Activated T-cell treated with anti-CD3 and anti-CD28 coated beads, Interleukin-2, amount 50 U/mL, for 24 hours (primary cell): ENCODE measurements at regions not wholly inside any gene's neighbourhood (a gene's known extent, or its start where the extent isn't known, plus 50 kb on each side); places are given as distances from the start of the nearest gene placed in this dataset.

ENCODE experiments used
- DNase-seq: peaks from one replicate; pipeline ENCODE4 v3.0.0-alpha.2; 2020
- H3K27ac Mint-ChIP-seq: 2 replicates; pipeline ENCODE4 v1.8.0; 2020; ENCODE audit warnings: mild to moderate bottlenecking, mixed read lengths
- H3K27me3 Mint-ChIP-seq: 2 replicates; pipeline ENCODE4 v1.8.0; 2020; ENCODE audit warnings: mixed read lengths
- H3K36me3 Mint-ChIP-seq: 2 replicates; pipeline ENCODE4 v1.8.0; 2020; ENCODE audit warnings: low read depth, mixed read lengths
- H3K4me1 Mint-ChIP-seq: 2 replicates; pipeline ENCODE4 v1.8.0; 2020; ENCODE audit warnings: low read depth, mixed read lengths
- H3K4me3 Mint-ChIP-seq: 2 replicates; pipeline ENCODE4 v1.8.0; 2020; ENCODE audit warnings: mild to moderate bottlenecking, moderate library complexity, mixed read lengths
- H3K9me3 Mint-ChIP-seq: 2 replicates; pipeline ENCODE4 v1.8.0; 2020; ENCODE audit warnings: mixed read lengths

DNA sequence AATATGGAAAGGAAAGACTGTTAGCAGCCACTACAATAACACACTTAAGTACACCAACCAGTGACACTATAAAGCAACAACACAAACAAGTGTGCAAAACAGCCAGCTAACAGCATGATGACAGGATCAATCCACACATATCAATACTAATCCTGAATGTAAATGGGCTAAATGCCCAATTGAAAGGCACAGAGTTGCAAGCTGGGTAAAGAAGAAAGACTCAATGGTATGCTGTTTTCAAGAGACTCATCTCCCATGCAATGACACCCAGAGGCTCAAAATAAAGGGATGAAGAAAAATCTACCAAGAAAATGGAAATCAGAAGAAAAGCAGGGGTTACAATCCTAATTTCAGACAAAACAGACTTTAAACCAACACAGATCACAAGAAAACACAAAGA lies 94.2 kb upstream of the ENPEP start:
- Mint-ChIP-seq H3K27ac (no peak overlapping the region), H3K4me3 (no peak overlapping the region), H3K36me3 (no peaks in the 10 kb centered on the region), H3K27me3 (peaks cover 5% of the 10 kb centered on the region), H3K4me1 (no peaks in the 10 kb centered on the region), H3K9me3 (peaks cover 18% of the 10 kb centered on the region)
- DNase-seq: no peak

DNA sequence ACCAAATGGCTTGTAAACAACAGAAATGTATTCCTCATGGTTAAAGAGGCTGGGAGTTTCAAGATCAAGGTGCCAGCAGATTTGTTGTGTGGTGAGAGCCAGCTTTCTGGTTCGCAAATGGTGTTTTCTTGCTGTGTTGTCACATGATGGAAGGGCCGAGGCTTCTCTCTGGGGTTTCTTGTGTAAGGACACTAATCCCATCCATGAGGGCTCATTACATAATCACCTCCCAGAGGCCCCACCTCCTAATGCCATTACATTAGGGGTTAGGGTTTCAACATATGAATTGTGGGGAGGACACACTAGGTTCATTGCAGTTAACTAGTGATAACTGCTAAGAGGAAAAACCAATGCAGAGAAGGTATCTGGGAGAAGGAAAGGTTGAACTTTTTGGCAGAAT lies 103.5 kb upstream of the ENPEP start:
- H3K27me3 Mint-ChIP-seq: peaks cover 12% of the 10 kb centered on the region
- no peak overlapping the region for H3K4me3 Mint-ChIP-seq
- DNase-seq: no peak
- no peak overlapping the region for H3K27ac Mint-ChIP-seq
- H3K36me3 Mint-ChIP-seq: no peaks in the 10 kb centered on the region
- no peaks in the 10 kb centered on the region for H3K9me3 Mint-ChIP-seq
- H3K4me1 Mint-ChIP-seq: no peaks in the 10 kb centered on the region

DNA sequence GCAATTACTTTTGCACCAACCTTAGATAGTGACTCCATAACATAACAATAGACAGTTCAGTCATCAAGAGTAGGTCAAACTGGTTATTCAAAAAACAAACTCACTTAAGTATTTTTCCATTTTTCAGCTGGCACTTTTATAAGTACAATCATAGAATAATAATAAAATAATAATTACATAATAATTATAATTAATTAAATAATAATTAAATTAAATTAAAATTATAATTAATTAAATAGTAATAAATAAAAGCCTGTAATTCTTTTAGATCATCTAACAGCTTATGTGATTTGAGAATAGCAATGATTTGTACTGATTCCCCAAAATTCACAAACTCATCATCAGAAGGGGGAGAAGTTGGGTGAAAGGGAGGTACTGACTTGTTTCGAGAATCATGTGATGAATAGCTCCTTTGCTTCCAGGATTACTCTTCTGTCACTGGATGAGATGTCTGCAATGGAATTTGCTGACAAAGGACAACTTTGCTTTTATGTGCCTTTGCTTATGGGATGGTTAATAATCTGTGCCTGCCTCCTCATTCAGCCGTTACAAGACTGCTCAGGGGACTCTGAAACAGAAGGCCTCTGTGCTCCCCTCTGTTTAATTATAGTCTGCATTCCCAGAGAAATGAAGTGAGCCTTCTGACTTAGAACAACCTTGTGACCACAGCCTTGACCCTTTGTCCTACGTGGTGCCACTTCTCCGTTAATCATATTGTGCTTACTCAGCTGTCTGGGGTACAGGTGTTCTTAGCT lies 104.8 kb upstream of the ENPEP start:
- no peak for DNase-seq
- H3K4me3 Mint-ChIP-seq: no peak overlapping the region
- H3K27ac Mint-ChIP-seq: no peak overlapping the region
- H3K9me3 Mint-ChIP-seq: no peaks in the 10 kb centered on the region
- H3K4me1 Mint-ChIP-seq: no peaks in the 10 kb centered on the region
- H3K36me3 Mint-ChIP-seq: no peaks in the 10 kb centered on the region
- peaks cover 12% of the 10 kb centered on the region for H3K27me3 Mint-ChIP-seq

DNA sequence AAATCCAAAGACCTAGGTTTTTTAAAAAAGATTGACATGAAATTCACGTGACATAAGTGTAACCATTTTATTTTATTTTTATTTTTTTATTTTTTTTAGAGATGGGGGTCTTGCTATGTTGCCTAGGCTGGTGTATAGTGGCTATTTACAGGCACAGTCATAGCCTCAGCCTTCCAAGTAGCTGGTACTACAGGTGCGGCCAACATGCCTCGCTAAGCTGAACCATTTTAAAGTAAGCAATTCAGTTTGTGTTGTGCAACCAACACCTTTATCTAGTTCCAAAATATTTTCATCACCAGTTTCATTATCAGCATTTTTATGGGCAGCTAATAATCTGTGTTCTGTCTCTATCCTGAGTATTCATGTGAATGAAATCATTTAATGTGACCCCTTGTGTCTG lies 107.5 kb upstream of the ENPEP start:
- H3K36me3 Mint-ChIP-seq: no peaks in the 10 kb centered on the region
- H3K27ac Mint-ChIP-seq: no peak overlapping the region
- no peak for DNase-seq
- no peak overlapping the region for H3K4me3 Mint-ChIP-seq
- no peaks in the 10 kb centered on the region for H3K4me1 Mint-ChIP-seq
- H3K27me3 Mint-ChIP-seq: peaks cover 17% of the 10 kb centered on the region
- no peaks in the 10 kb centered on the region for H3K9me3 Mint-ChIP-seq

DNA sequence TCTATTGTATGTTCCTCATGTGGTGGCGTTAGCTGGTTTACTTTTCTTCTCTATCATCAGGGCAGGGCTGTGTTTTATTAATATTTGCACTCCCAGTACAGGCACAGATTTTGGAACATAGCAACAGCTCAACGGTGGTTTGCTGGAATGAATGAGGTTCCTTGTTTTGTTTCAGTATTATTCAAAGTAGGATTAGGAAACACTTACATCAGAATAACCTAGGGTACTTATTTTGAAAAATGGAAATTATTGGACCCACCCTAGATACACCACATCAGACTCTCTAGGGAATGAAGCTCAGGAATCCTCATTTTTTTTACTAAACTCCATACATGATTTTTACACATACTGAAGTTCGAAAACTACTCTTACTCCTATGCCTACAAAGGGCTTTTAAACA lies 108.8 kb upstream of the ENPEP start:
- H3K27me3 Mint-ChIP-seq: peaks cover 10% of the 10 kb centered on the region
- H3K4me1 Mint-ChIP-seq: no peaks in the 10 kb centered on the region
- H3K27ac Mint-ChIP-seq: no peak overlapping the region
- no peaks in the 10 kb centered on the region for H3K9me3 Mint-ChIP-seq
- DNase-seq: no peak
- no peaks in the 10 kb centered on the region for H3K36me3 Mint-ChIP-seq
- no peak overlapping the region for H3K4me3 Mint-ChIP-seq

DNA sequence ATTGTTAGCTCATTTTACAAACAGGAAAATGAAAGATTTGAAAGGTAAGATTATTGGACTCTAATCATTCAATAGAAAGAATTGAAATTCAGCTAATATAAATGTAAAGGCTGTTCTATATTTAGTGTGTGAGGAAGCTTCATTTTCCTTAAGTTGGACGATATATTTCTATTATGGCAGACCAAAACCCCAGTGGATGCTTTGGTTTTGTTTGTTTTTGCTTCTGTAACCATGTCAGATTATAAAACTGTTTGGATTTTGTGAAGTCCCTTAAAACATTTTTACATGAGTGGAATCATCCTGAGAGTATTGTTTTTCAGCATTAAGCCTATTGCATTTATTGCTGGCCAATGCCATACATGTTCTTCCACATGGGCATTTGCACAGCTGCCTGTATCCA lies 110.2 kb upstream of the ENPEP start:
- peaks cover 13% of the 10 kb centered on the region for H3K27me3 Mint-ChIP-seq
- DNase-seq: no peak
- no peak overlapping the region for H3K27ac Mint-ChIP-seq
- no peak overlapping the region for H3K4me3 Mint-ChIP-seq
- no peaks in the 10 kb centered on the region for H3K36me3 Mint-ChIP-seq
- H3K4me1 Mint-ChIP-seq: no peaks in the 10 kb centered on the region
- H3K9me3 Mint-ChIP-seq: no peaks in the 10 kb centered on the region

DNA sequence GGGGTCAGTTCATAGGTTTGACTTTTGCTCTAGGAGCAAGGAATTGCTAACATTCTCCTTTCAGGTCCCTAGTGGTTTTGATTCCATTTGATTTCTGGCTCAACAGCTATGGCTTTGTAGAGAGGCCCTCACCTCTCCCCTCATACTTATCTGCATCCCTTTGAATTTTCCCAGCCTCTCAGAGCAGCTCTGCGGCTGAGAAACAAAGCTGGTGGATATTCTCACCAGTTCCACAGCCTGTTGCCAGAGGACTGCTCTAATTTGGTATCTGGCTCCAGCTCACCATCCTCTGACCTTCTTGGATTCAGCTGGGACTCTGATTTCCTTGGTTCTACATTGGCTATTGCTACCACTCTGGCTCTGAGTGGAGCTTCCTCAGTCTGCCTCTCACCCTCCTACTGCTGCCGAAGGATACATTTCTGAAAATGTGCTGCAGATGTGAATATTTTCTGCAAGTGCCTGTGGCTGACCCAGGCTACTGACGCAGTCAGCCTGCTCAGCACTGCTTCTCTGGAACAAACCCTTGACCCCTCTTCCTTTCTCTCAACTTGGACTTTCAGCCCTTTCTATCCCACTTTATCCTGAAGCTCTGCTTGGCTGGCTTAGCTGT lies 110.9 kb upstream of the ENPEP start:
- H3K4me3 Mint-ChIP-seq: no peak overlapping the region
- DNase-seq: no peak
- no peaks in the 10 kb centered on the region for H3K4me1 Mint-ChIP-seq
- no peaks in the 10 kb centered on the region for H3K36me3 Mint-ChIP-seq
- no peak overlapping the region for H3K27ac Mint-ChIP-seq
- H3K9me3 Mint-ChIP-seq: no peaks in the 10 kb centered on the region
- H3K27me3 Mint-ChIP-seq: peaks cover 13% of the 10 kb centered on the region

DNA sequence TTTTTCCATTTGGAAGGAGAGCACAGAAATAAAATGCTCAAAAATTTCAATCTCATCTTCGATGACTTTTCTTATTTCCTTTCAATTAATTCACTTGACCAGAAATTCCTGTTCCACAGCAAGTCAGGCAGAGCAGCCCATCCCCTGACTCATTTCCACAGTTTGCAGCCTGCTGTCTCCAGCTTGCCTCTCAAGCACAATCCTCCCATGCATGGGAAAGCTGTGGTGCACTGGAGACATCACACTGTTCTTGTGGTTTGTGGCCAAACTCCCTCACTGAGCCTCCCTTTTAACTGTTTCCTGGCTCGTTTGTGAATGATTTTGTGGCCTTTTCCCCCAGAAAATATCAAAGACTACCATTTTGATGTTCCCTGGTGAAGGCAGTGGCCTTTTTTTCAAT lies 114.0 kb upstream of the ENPEP start:
- Mint-ChIP-seq H3K4me3 (no peak overlapping the region), H3K27me3 (peaks cover 11% of the 10 kb centered on the region), H3K36me3 (no peaks in the 10 kb centered on the region), H3K27ac (no peak overlapping the region), H3K9me3 (no peaks in the 10 kb centered on the region), H3K4me1 (no peaks in the 10 kb centered on the region)
- DNase-seq: no peak

DNA sequence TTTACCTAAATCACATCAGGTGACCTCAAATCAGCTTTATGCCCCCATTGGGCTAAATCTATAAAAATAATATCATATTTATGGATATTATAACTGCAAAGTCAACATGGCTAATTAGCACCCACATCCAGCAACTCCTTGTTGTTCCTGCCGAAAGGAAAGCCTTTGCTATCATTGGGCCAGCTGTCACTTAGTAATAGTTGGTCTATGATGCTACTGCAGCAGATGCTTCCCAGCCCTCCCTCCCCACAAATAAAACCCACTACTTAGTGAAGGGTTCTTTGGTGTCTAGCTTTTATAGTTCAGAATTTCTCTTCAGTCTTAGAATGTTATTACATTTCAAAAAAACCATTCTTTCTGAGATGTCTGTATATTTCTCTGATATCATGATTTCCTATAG lies 116.9 kb upstream of the ENPEP start:
- no peak for DNase-seq
- Mint-ChIP-seq H3K4me3 (no peak overlapping the region), H3K27me3 (peaks cover 9% of the 10 kb centered on the region), H3K36me3 (no peaks in the 10 kb centered on the region), H3K9me3 (no peaks in the 10 kb centered on the region), H3K27ac (no peak overlapping the region), H3K4me1 (no peaks in the 10 kb centered on the region)

DNA sequence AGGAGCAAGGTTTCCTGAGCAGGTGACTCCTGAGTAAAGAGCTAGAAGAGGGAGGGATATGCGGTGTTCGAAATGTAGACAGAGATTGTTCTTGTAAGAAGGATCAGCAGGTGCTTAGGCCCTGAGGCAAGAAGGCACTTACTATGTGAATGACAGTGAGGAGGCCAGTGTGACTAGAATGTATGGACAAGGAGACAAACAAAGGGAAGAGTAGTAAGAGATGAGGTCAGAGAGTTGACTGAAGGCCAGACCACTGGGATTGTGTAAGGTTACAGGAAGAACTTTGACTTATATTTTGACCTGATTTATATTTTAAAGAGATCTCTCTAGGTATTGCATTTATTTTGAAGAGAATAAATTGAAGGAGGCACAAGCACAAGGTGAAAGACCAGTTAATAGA lies 118.4 kb upstream of the ENPEP start:
- no peak for DNase-seq
- no peaks in the 10 kb centered on the region for H3K36me3 Mint-ChIP-seq
- peaks cover 9% of the 10 kb centered on the region for H3K27me3 Mint-ChIP-seq
- H3K27ac Mint-ChIP-seq: no peak overlapping the region
- H3K4me3 Mint-ChIP-seq: no peak overlapping the region
- no peaks in the 10 kb centered on the region for H3K9me3 Mint-ChIP-seq
- no peaks in the 10 kb centered on the region for H3K4me1 Mint-ChIP-seq

DNA sequence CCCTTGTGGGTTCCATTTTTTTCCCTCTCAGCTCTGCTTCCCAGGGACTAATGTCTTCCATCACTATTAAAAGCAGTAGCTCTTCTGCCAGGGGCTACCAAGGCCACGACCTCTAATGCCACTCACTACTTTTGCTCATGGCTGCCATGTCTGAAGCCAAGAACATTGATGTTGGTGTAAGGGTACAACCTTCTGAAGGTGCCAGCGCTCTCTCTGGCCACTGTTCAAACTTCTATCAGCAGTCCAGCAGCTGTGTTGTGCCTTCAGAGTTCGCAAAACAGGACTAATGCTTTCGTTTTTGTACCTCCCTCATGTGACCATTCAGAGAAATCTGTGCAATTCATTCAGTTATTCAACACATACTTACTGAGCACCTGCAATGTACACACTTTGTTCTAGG lies 121.5 kb upstream of the ENPEP start:
- Mint-ChIP-seq H3K9me3 (no peaks in the 10 kb centered on the region), H3K27me3 (peaks cover 13% of the 10 kb centered on the region), H3K27ac (no peak overlapping the region), H3K4me1 (no peaks in the 10 kb centered on the region), H3K36me3 (no peaks in the 10 kb centered on the region), H3K4me3 (no peak overlapping the region)
- DNase-seq: no peak

DNA sequence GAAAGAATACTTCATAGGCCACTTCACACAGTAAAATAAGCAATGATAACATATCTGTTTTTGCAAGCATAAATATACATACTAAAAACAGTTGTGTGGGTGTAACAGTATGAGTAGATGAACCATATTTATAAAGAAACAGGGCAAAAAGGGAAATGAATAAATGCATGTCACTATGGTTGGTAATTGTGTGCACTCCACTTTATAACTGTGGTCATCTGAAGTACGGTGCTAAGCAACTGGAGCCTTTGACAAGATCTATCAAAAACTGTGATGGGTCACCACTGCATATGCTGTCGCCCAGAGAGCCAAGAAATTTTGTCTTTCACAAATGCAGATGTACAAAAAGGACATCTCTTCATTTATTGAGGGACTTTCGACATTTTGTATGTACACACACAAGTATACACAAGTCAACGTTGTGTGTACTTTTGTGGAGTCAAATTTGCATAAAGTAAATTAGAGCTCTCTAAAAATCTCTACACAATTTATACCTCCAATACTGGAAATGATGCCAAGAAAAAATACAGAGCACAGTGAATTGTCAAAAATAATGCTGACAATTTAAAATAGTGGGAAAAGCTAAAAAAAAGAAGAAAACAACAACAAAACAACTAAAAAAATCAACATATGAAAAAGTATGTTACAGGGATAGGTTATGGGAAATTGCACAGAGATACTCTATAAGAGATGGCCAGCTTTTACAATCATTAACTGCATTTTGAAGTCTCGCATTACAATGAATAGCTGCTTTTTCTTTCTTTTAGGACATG lies 123.1 kb upstream of the ENPEP start:
- Mint-ChIP-seq H3K27ac (no peak overlapping the region), H3K27me3 (peaks cover 13% of the 10 kb centered on the region), H3K36me3 (no peaks in the 10 kb centered on the region), H3K9me3 (no peaks in the 10 kb centered on the region), H3K4me1 (no peaks in the 10 kb centered on the region), H3K4me3 (no peak overlapping the region)
- no peak for DNase-seq

DNA sequence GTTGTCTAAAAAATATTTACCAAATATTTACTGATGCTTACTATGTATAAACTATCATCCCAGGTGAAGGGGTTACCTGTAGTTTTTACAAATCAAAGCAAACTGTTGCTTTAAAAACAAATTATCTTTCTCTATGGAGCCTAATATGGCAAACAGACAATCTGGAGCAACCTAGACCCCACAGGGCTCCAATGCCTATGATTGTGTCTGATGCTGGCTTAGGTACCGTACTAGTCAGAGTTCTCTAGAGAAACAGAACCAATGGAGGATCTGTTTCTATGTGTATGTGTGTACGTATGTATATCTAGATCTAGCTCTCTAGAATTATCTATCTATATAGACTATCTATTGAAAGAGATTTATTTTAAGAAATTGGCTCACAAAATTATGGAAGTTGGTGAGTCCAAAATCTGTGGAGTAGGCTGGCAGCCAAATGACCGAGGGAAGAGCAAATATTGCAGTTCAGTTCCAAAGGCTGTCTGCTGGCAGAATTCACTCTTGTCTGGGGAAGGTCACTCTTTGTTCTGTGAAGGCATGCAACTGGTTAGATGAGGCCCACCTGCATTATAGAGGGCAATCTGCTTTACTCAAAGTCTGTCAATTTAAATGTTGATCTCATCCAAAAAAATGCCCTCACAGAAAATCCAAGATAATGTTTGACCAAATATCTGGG lies 127.1 kb upstream of the ENPEP start:
- no peaks in the 10 kb centered on the region for H3K9me3 Mint-ChIP-seq
- H3K4me3 Mint-ChIP-seq: no peak overlapping the region
- no peaks in the 10 kb centered on the region for H3K36me3 Mint-ChIP-seq
- DNase-seq: no peak
- no peaks in the 10 kb centered on the region for H3K4me1 Mint-ChIP-seq
- peaks cover 9% of the 10 kb centered on the region for H3K27me3 Mint-ChIP-seq
- H3K27ac Mint-ChIP-seq: no peak overlapping the region

DNA sequence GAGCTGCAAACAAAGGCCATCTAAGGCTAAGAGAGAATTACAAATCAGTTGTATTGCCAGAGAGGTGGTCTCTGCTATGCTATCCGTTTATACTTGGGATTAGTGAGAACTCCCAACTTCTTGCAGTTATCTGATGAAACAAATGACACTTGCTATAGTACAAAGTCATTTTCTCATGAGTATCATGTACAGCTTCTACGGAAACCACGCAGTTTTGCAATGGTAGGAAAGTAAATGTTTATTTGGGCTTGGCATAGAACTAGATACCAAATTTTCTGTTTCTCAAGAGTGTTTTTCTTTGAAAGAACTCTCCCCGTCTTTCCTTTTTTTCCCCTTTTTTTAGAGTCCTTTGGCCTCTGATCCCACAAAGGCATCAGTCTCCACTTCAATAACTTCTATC lies 128.2 kb upstream of the ENPEP start:
- Mint-ChIP-seq H3K27ac (no peak overlapping the region), H3K27me3 (peaks cover 17% of the 10 kb centered on the region), H3K9me3 (no peaks in the 10 kb centered on the region), H3K4me3 (no peak overlapping the region), H3K36me3 (no peaks in the 10 kb centered on the region), H3K4me1 (no peaks in the 10 kb centered on the region)
- DNase-seq: no peak

DNA sequence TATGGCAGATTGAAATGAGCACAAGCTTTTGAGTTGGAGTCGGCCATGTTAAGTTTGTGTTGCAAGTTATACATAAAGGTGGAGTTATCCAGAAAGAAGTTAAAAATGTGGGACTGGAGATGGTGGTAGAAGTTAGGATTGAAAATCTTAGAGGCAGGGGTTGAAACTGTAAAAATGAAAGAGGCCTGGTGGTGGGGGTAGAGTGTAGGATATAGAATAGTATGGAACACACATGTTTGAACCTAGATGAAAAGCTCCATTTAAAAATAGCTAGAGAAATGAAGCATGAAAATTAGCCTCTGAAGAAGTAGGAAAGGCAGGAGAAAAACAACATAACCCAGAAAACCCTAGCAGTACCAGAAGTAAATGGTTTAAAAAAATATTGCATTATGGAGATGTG lies 131.8 kb upstream of the ENPEP start:
- Mint-ChIP-seq H3K36me3 (no peaks in the 10 kb centered on the region), H3K9me3 (no peaks in the 10 kb centered on the region), H3K27ac (no peak overlapping the region), H3K4me3 (no peak overlapping the region), H3K4me1 (peaks cover 3% of the 10 kb centered on the region), H3K27me3 (peaks cover 19% of the 10 kb centered on the region)
- DNase-seq: no peak
